HCT116 (cell line): ENCODE measurements at regions not wholly inside any gene's neighbourhood (a gene's known extent, or its start where the extent isn't known, plus 50 kb on each side); places are given as distances from the start of the nearest gene placed in this dataset.

Source experiments
- ATAC-seq: fragments of 200-7000 bp; cut with Tn5 transposase; 2 replicates; pipeline ENCODE4 v1.9.1; 2020; ENCODE audit warnings: mild to moderate bottlenecking, moderate library complexity
- BruUV-seq: library from RNA; stranded (reverse); fragments of 400-500 nt; replicated peaks from 2 replicates; lab custom pipeline; 2021; lab: Mats Ljungman, UMichigan
- CTCF ChIA-PET: fragments of 300-600 bp; sonication (Branson Sonifier 250); formaldehyde crosslinking; loops from one replicate; lab custom pipeline; 2021; ENCODE audit warnings: antibody characterized with exemption; lab: Charles Lee
- POLR2A ChIA-PET: fragments of 300-600, 350-600 bp; sonication (Branson Sonifier 250); formaldehyde crosslinking; loops from one replicate; lab custom pipeline; 2021; ENCODE audit warnings: antibody characterized with exemption; lab: Charles Lee
- RAD21 ChIA-PET, 2 experiments: fragments of 300-600 bp; sonication (Branson Sonifier 250); formaldehyde crosslinking; loops; one replicate each; lab custom pipeline; 2023; ENCODE audit warnings: low total read pairs in 2 of 2; ENCODE audit not compliant: uncharacterized antibody in 2 of 2, unreplicated experiment in 2 of 2, low non-redundant PET in 1 of 2; lab: Charles Lee
- DNase-seq: peaks from one replicate; pipeline ENCODE4 v3.0.0-alpha.2; 2010; ENCODE audit warnings: low read depth, low spot score
- H2AFZ ChIP-seq: fragments of 200-600 bp; shearing (Covaris generic), sonication (generic); 2 replicates; pipeline ENCODE4 v1.6.1; 2017; ENCODE audit warnings: low read depth, mixed run types, mixed read lengths, antibody characterized with exemption, low read length; ENCODE audit not compliant: poor library complexity, severe bottlenecking
- H3K27ac ChIP-seq: 2 replicates; pipeline ENCODE4 v1.5.1; 2012; ENCODE audit warnings: low read depth, low read length
- H3K27me3 ChIP-seq: fragments of 200-600 bp; sonication (generic); 2 replicates; pipeline ENCODE4 v1.6.1; 2016; ENCODE audit warnings: mixed run types, low read length, mixed read lengths; ENCODE audit not compliant: insufficient read depth
- H3K36me3 ChIP-seq, 2 experiments: fragments of 200-500 bp in 1 of 2; fragments of 200-600 bp in 1 of 2; sonication (Bioruptor generic) in 1 of 2; sonication (generic) in 1 of 2; 2 replicates each; pipeline versions ENCODE4 v1.5.1 to v1.6.1; 2014 to 2016; ENCODE audit warnings: low read length in 2 of 2, inconsistent platforms in 1 of 2, mixed read lengths in 1 of 2, mixed run types in 1 of 2; ENCODE audit not compliant: insufficient read depth in 2 of 2, control insufficient read depth in 1 of 2
- H3K4me1 ChIP-seq, 2 experiments: fragments of 200-600 bp in 1 of 2; sonication (generic) in 1 of 2; 2 replicates each; pipeline versions ENCODE4 v1.5.1 to v1.6.1; 2012 to 2017; ENCODE audit warnings: low read length in 2 of 2, inconsistent platforms in 1 of 2, mild to moderate bottlenecking in 1 of 2, mixed read lengths in 1 of 2, mixed run types in 1 of 2, moderate library complexity in 1 of 2; ENCODE audit not compliant: insufficient read depth in 2 of 2, control insufficient read depth in 1 of 2
- H3K4me2 ChIP-seq: fragments of 200-600 bp; sonication (generic); 2 replicates; pipeline ENCODE4 v1.6.1; 2017; ENCODE audit warnings: mixed run types, low read length, mixed read lengths
- H3K4me3 ChIP-seq, 2 experiments: fragments of 200-600 bp in 1 of 2; sonication (generic) in 1 of 2; replicated peaks in 1 of 2; 2 replicates each; pipeline ENCODE4 v1.5.1; 2011 to 2016; ENCODE audit warnings: low read length in 2 of 2, control low read depth in 1 of 2, low read depth in 1 of 2, mild to moderate bottlenecking in 1 of 2, mixed read lengths in 1 of 2, mixed run types in 1 of 2
- H3K79me2 ChIP-seq: fragments of 200-600 bp; sonication (generic); 2 replicates; pipeline ENCODE4 v1.6.1; 2017; ENCODE audit warnings: mild to moderate bottlenecking, mixed run types, low read length, moderate library complexity, mixed read lengths; ENCODE audit not compliant: insufficient read depth
- H3K9ac ChIP-seq: fragments of 200-600 bp; sonication (generic); 2 replicates; pipeline ENCODE4 v1.6.1; 2016; ENCODE audit warnings: low read length, mixed read lengths
- H3K9me2 ChIP-seq: fragments of 200-600 bp; sonication (generic), shearing (Covaris generic); 2 replicates; pipeline ENCODE4 v1.6.1; 2017; ENCODE audit warnings: mixed run types, mild to moderate bottlenecking, moderate library complexity; ENCODE audit not compliant: insufficient read depth
- H3K9me3 ChIP-seq, 2 experiments: fragments of 200-500 bp in 1 of 2; fragments of 200-600 bp in 1 of 2; sonication (Bioruptor generic) in 1 of 2; sonication (generic) in 1 of 2; 2 replicates each; pipeline ENCODE4 v1.6.1; 2014 to 2017; ENCODE audit warnings: low read length in 2 of 2, mixed read lengths in 2 of 2, inconsistent platforms in 1 of 2, low read depth in 1 of 2, mild to moderate bottlenecking in 1 of 2, mixed run types in 1 of 2, moderate library complexity in 1 of 2; ENCODE audit not compliant: control insufficient read depth in 1 of 2, insufficient read depth in 1 of 2
- H4K20me1 ChIP-seq: fragments of 200-600 bp; sonication (generic), shearing (Covaris generic); 2 replicates; pipeline ENCODE4 v1.6.1; 2017; ENCODE audit warnings: mixed run types, mild to moderate bottlenecking, moderate library complexity; ENCODE audit not compliant: insufficient read depth
- CEBPB ChIP-seq: IDR thresholded peaks from 2 replicates; pipeline ENCODE4 v1.6.1; 2012; ENCODE audit warnings: low read depth
- MAX ChIP-seq: IDR thresholded peaks from 2 replicates; pipeline ENCODE4 v1.6.1; 2012
- REST ChIP-seq: IDR thresholded peaks from 2 replicates; pipeline ENCODE4 v1.6.1; 2012; ENCODE audit warnings: low read depth
- SIN3A ChIP-seq: IDR thresholded peaks from 2 replicates; pipeline ENCODE4 v1.6.1; 2012; ENCODE audit warnings: low read depth
- YY1 ChIP-seq: IDR thresholded peaks from 2 replicates; pipeline ENCODE4 v1.6.1; 2011; ENCODE audit warnings: low read length, low read depth, moderate library complexity, mild to moderate bottlenecking; ENCODE audit not compliant: insufficient replicate concordance; ENCODE audit errors: extremely low read depth
- ZFX ChIP-seq: fragments of 450-650 bp; IDR thresholded peaks from 2 replicates; pipeline ENCODE4 v1.6.1; 2017
- intact Hi-C: fragments of 100-400 bp; cut with micrococcal nuclease; formaldehyde crosslinking; loops from 2 replicates; pipeline ENCODE4 v1.10.0; 2022

GRCh38 chr12:69068448-69068847 lies 135.5 kb upstream of the CPM start (continued):
- TF ChIP-seq MAX (peak; percentile 53; the same call in 1 of the 2 replicates), REST (no peak), SIN3A (0 out of 2 replicates have a peak, but pooled peaks have one; percentile 35), CEBPB (no peak; the same call in 1 of the 2 replicates), ZFX (no peak)
- TF ChIP-seq, all 23 proteins: peak for 11

- RAD21 ChIA-PET: no interaction called here
- Histone ChIP-seq H3K4me1 (peaks cover 14 to 63% of the 10 kb centered on the region in 2 experiments), H3K27ac (no peak overlapping the region), H3K4me2 (peak overlapping the region; percentile 60; the same call in 1 of the 2 replicates), H3K9ac (no peak overlapping the region), H3K9me3 (no peaks in the 10 kb centered on the region), H2AFZ (peak overlapping the region; percentile 64), H3K27me3 (no peaks in the 10 kb centered on the region), H3K4me3 (no peak overlapping the region), H3K9me2 (no peaks in the 10 kb centered on the region), H4K20me1 (no peaks in the 10 kb centered on the region), H3K36me3 (no peaks in the 10 kb centered on the region)
- intact Hi-C loops: no loop called here
- BruUV-seq: no TSS peak
- ATAC-seq: no peak
- CTCF ChIA-PET: interaction anchor here (1.5 kb wide), 1 partner anchor 202 kb away, joined by 4 read pairs; no protein-coding TSS in a partner anchor
- POLR2A ChIA-PET: no interaction called here
- DNase-seq: no peak
- TF ChIP-seq YY1 (no peak), REST (no peak)
- TF ChIP-seq, all 23 proteins: peak for 0
- H3K79me2 ChIP-seq: no peaks in the 10 kb centered on the region
These were observed 136.5 kb upstream of the CPM start for GRCh38 chr12:69069479-69069878.
